Breast epithelium (tissue), 3 donors: ENCODE measurements at regions not wholly inside any gene's neighbourhood (a gene's known extent, or its start where the extent isn't known, plus 50 kb on each side); places are given as distances from the start of the nearest gene placed in this dataset.

ENCODE experiments used
- CTCF ChIP-seq, 3 donors: fragments of 450-650 bp; IDR thresholded peaks; one replicate each; pipeline ENCODE4 v1.5.1; 2016 to 2017; ENCODE audit warnings: antibody characterized with exemption in 3 of 3, mild to moderate bottlenecking in 3 of 3, moderate library complexity in 3 of 3
- POLR2A ChIP-seq: fragments of 450-650 bp; IDR thresholded peaks from one replicate; pipeline ENCODE4 v1.6.1; 2016; ENCODE audit warnings: antibody characterized with exemption, mild to moderate bottlenecking, moderate library complexity
- POLR2AphosphoS5 ChIP-seq, 3 donors: sonication (generic); formaldehyde crosslinking; IDR thresholded peaks; one replicate each; pipeline ENCODE4 v1.6.1; 2017; ENCODE audit warnings: antibody characterized with exemption in 3 of 3

GRCh38 chr6:163946437-163946836 lies 531.9 kb downstream of the QKI start:
- no peak for TF ChIP-seq POLR2AphosphoS5 (IDR thresholded peaks at IDR 0.05)
- no peak for TF ChIP-seq CTCF (IDR thresholded peaks at IDR 0.05)
- no peak for TF ChIP-seq POLR2A
